HepG2 (cell line): ENCODE measurements at regions not wholly inside any gene's neighbourhood (a gene's known extent, or its start where the extent isn't known, plus 50 kb on each side); places are given as distances from the start of the nearest gene placed in this dataset.
"Not testable (repeated sequence)": the region's sequence is repeated elsewhere in the genome, so short reads cannot be mapped to it uniquely, and the experiment has no call there.

Experiments
- BCL3 ChIP-seq: sonication (generic); formaldehyde crosslinking; IDR thresholded peaks from 2 replicates; pipeline ENCODE4 v1.5.1; 2020; ENCODE audit warnings: mild to moderate bottlenecking, missing genetic modification reagents, moderate library complexity
- KDM5A ChIP-seq: fragments of 200-600 bp; sonication (generic); IDR thresholded peaks from 2 replicates; pipeline ENCODE4 v1.7.0; 2018; ENCODE audit warnings: antibody characterized with exemption, mild to moderate bottlenecking, low read length, borderline replicate concordance
- NCOA5 ChIP-seq: sonication (generic); formaldehyde crosslinking; IDR thresholded peaks from 2 replicates; pipeline ENCODE4 v1.4.0; 2020; ENCODE audit warnings: missing genetic modification reagents
- SNRNP70 ChIP-seq: fragments of 200-400 bp; formaldehyde crosslinking; IDR thresholded peaks from 2 replicates; pipeline ENCODE4 v1.6.1; 2017; ENCODE audit warnings: mild to moderate bottlenecking, low read depth, low read length, moderate library complexity
- ZFP1 ChIP-seq: IDR thresholded peaks from 2 replicates; pipeline ENCODE4 v1.6.1; 2016
- ZNF143 ChIP-seq: sonication (generic); formaldehyde crosslinking; IDR thresholded peaks from 2 replicates; pipeline ENCODE4 v1.4.0; 2020; ENCODE audit warnings: missing genetic modification reagents

DNA sequence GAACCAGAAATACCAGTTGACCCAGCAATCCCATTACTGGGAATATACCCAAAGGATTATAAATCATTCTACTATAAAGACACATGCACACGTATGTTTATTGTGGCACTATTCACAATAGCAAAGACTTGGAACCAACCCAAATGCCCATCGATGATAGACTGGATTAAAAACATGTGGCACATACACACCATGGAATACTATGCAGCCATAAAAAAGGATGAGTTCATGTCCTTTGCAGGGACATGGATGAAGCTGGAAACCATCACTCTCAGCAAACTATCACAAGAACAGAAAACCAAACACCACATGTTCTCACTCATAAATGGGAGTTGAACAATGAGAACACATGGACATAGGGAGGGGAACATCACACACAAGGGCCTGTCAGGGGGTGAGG lies 86.2 kb upstream of the SETMAR start:
- TF ChIP-seq SNRNP70; BCL3 (CRISPR knock-in tag); ZNF143 (CRISPR knock-in tag); ZFP1; NCOA5; KDM5A: not testable (repeated sequence)
